Middle frontal gyrus (tissue), 1 donor: ENCODE measurements at regions not wholly inside any gene's neighbourhood (a gene's known extent, or its start where the extent isn't known, plus 50 kb on each side); places are given as distances from the start of the nearest gene placed in this dataset.
"Not testable (repeated sequence)": the region's sequence is repeated elsewhere in the genome, so short reads cannot be mapped to it uniquely, and the experiment has no call there.

Experiments
- DNase-seq: peaks from one replicate; pipeline ENCODE4 v3.0.0-alpha.2; 2015; ENCODE audit warnings: low spot score; ENCODE audit errors: extremely low spot score

DNA sequence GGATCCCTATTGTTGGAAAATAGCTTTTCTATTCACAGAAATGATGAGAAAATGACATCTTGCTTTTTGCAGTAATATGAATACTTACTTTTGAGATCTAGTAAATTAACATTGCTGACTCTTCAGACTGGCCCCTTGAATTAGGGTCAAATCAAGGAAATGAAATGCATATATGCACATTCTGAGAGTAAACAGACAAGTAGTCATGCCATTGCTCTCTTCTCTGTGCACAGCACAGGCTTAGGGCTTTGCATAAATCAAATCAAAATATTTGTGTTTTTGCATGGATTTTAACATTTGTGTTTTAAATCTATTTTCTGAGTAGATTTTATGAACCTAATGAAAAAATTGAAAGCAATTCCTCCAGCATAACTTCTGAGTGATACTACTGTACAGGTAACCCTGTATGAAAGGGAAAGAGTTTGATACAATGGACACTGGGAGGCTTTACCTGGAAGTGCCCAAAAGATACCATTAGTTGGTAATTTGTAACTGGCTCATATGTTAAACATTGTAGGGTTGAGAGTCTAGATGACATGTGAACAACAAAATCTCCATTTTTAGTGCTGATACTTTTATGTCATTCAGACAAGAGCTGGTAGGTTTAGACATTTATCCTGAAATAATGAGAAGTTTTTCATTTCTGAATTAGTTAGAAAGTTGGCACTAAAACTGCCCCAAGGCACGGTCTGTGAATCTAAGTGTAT is 280.2 kb upstream of the FBXO33 start:
- no peak for DNase-seq

DNA sequence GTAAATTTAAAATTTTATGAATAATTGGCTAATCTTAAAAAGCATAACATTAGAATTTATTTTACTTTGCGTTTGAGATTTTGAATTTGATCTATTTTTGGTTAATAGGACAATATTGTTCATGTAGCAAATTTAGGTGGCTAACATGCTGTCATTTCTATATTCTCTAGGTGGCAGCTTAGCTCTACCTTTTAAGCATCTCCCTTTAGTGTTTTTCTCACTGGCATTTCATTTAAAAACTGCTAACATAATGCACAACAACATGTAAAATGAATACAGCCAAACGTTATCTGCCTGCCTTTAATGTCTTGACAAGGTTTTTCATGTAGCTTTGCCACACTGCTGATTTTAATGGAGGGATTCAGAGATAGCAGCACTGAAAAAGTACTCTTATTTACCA is 272.4 kb upstream of the FBXO33 start:
- peak; percentile 30 for DNase-seq

DNA sequence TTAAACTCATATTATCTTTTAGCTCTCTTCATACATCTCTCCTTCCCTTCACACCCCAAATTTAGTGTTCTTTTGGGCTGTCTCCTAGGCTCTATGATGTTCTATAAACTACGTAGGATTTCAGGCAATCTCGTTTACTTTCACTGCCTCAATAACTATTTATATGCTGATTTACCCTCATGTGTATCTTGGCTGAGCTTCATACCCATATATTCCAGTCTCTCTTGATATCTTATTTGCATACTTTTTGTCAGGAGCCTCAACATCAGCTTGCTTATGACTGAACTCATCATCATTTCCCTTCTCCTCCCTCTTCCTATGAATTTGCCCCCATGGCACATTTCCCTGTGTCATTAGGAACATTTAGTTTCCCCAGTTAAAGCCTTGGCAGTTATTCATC is 262.1 kb upstream of the FBXO33 start:
- DNase-seq = no peak

DNA sequence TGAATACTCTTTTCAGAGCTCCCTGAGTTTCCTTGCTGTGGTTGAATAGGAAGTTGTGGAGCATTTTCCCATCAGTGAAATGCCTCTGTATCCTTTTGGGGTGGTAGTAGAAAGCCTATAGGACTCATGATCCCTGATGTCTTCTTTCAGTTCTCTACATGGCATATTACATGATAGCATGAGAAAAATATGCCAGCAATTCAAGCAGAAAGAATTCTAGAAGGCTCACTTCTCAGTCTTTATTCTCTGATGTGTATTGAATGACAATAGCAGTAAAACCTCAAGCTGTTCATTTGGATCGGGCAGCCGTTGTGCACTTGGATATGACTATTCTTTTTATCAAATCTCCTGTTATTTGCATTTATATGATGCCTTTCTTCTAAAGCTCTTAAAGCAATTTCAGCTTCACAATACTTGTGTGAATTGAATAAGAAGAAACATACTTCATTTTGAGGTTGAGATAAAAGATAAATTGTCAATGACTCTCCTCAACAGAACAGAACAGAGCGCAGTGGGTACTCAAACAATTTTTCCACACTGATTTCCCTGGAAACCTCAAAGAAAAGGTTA is 251.5 kb upstream of the FBXO33 start:
- DNase-seq = no peak

DNA sequence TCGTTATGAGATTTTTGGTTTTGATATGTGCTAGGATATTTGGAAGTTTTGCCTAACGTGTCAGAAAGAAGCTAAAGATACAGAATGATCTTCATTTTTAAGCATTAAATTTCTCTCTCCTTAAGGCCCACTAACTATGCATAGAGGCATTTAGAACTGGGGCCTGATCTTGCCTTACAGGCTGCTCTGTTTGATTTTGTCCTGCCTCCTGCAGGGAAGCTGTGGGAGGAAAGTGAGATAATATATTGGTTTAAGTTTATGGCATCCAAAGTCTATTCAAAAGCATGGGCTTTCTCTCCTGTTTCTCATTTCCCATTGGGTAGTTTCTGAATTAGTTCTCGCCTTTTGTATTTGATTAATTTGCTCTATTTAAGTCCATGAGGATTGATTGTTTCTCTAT is 250.3 kb upstream of the FBXO33 start:
- no peak for DNase-seq

DNA sequence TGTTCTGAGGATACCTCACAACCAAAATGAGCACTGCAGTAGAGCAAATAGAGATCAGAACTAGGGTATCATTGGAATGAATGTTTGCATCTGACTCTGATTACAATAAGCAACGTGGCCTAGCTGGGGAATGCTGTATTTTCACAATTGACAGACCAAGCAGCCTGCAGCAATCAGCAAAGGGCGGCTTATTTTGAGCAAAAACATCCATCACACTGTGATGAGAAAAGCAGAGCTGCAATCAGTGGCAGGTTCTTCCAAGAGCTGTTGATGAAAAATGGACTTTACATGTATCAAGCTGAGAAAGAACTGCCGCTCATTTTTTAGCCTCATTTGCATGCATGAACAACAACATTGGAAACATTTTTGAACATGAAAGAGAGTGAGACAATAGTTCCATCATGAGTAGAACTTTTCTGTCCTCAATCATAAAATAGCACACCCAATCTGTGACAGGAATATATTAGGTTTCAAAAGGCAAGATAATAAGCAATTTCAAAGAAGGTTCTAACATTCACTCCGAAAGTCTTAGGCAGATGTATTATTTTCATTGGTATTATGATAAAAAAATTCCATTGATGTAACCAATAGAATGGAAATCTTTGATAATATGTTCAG is 249.7 kb upstream of the FBXO33 start:
- no peak for DNase-seq

DNA sequence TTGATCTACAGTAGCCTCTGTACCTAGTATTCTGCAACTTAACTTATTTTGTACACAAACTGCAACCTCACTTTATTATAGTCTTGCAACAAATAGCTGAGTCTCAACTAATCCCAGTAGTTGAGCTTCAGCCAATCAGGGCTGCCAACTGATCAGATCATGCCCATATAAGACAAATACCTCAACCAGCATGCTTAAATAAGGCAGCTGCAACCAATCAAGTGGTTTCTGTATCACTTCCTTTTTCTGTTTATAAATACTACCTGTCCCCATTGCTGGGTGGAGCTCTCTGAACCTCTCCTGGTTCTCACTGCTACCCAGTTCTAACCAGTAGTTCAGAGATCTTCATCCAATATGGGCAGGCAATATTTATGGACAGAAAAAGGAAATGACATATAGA is 248.5 kb upstream of the FBXO33 start:
- no peak for DNase-seq

DNA sequence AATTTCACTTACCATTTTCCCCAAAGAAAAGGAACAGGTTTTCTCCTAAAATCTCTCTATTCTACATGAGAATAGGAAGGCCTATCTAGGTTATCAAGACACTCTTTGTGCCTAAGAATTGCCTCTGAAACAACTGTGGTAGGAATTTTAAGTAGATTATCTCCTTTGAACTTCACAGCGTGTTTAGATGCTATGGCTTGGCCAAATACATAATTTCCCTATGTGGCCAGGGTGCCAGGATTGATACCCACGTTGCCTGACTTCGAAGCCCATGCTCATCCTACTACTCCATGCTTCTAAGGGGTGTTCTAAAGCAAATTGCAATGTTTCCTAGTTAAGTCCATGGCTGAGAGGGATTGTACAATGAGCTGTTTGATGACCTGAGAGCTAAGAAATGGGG is 241.5 kb upstream of the FBXO33 start:
- no peak for DNase-seq

DNA sequence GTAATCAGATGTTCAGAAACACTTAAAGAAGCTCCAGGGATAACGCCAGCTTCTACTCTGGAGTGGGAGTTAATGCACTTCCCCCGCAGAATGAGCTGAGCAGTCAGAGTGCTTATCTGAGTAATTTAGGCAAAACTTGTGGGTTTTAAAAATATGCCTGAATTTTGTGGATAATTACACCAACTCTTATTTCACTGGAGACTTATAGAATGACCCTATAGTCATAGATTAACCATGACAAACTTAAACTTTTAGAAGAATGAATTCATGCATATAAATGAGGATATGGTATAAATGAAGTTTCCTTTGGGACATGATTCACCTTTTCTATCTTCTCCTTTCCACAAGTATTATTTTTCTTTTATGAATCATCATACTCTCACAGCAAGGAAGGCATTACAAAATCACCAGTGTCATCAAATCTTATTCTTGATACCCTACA is 241.1 kb upstream of the FBXO33 start:
- no peak for DNase-seq

DNA sequence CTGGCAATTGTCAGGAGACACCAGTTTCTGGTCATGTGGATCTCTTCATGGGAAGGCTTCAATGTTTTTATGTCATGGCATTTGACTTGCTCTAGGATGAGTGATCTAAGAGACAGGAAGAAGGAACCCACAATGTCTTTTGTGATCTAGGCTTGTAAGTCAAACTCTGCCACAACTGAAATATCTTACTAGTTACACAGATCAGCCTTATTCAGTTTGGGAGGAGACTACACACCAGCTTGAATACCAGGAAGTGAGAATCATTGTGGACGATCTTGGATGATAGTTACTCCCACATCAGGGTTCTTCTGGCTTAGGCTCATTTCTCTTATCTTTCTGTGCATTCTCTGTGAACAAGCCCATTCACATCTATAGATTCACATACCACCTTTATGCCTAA is 236.2 kb upstream of the FBXO33 start:
- no peak for DNase-seq

DNA sequence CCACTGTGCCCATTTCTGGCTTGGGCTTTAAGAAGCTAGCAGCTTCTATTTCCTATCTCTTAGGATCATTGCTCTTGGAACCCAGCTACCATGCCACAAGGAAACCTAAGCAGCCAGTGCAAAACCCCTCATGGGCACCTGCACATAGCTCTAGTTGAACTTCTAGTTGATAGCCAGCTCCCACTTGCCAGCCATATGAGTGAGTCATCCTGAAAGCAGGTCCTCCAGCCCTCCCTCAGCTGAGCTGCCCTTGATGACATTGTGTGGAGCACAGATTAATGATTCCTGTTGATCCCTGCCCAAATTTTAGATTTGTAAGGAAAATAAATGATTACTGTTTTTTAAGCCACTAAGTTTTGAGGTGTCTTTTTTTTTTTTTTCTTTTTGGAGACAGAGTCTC is 234.2 kb upstream of the FBXO33 start:
- no peak for DNase-seq

DNA sequence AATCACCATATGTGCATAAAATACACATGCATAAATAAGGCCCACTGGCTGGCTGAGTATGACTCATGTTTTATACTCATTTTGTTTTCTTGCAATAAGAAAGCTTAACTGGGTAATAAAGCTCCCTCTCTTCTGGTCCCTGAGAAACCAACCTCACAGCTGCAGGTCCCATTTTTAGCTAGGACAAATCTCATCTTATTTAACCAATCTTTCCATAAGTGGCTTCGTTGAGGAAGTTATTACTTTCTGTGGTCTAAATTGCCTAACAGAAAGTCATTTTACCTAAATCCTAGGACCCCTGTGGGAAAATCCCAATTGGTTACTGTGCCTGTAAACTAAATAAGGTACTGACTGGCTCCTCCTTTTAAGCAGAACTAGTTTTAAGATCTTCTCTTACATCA is 232.8 kb upstream of the FBXO33 start:
- no peak for DNase-seq

DNA sequence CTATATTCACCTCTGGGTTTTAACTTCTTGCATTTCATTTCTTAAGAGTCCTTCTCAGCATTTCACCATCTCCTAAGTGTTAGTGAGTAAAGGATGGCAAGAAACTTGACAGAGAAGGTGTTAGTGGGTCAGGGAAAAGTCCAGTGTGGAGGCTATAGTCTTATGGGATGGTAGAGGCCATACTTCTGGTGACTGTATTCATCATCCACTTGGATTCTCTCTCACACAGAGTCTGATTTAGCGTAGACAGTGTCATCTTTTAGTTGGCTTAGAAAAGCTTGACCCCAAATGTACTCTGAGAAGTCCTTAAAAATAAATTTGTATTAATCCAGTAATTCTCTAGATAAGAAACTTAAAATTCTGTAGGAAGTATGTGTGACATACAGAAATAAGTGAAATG is 232.4 kb upstream of the FBXO33 start:
- DNase-seq = no peak

DNA sequence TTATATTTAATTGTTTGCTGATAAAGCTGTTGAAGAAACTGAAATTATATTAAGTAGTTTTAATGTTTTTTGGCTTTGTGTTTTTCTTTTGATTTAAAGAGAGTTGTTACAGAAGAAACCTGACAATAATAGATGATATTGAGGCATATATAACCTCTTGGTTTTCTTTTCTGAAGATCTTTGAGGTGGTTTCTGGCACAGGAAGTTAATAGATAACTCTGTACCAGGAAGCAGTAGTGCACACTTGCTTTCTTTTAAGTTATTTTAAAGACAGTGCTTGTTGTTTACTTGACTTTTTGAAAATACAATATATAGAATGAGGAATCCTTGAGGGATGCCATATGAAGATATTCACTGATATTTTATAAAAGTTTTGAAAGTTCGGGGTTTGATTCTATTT is 209.0 kb upstream of the FBXO33 start:
- no peak for DNase-seq

DNA sequence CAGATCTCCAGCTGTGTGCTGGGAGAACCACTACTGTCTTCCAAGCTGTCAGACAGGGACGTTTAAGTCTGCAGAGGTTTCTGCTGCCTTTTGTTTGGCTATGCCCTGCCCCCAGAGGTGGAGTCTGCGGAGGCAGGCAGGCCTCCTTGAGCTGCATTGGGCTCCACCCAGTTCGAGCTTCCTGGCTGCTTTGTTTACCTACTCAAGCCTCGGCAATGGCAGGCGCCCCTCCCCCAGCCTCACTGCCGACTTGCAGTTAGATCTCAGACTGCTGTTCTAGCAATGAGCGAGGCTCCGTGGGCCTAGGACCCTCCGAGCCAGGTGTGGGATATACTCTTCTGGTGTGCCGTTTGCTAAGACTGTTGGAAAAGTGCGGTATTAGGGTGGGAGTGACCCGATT is 206.8 kb upstream of the FBXO33 start:
- DNase-seq = not testable (repeated sequence)

DNA sequence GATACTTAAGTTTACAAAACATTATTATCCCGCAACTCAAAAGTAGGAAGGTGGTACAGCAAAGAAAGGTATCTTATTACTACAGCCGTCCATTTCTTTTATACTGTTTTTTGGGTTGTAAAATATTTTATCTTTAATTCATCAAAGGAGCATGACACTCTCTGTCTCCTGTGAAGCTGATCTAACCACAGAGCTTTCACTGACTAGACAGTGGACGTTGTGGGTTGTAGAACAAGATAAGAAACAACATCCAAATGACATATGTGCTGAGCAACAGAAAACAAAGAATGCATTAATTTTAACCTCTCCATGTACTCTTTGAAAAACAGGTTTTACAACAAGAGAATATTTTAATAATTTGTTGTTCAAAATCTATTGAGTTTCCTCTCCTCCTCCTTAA is 195.9 kb upstream of the FBXO33 start:
- no peak for DNase-seq

DNA sequence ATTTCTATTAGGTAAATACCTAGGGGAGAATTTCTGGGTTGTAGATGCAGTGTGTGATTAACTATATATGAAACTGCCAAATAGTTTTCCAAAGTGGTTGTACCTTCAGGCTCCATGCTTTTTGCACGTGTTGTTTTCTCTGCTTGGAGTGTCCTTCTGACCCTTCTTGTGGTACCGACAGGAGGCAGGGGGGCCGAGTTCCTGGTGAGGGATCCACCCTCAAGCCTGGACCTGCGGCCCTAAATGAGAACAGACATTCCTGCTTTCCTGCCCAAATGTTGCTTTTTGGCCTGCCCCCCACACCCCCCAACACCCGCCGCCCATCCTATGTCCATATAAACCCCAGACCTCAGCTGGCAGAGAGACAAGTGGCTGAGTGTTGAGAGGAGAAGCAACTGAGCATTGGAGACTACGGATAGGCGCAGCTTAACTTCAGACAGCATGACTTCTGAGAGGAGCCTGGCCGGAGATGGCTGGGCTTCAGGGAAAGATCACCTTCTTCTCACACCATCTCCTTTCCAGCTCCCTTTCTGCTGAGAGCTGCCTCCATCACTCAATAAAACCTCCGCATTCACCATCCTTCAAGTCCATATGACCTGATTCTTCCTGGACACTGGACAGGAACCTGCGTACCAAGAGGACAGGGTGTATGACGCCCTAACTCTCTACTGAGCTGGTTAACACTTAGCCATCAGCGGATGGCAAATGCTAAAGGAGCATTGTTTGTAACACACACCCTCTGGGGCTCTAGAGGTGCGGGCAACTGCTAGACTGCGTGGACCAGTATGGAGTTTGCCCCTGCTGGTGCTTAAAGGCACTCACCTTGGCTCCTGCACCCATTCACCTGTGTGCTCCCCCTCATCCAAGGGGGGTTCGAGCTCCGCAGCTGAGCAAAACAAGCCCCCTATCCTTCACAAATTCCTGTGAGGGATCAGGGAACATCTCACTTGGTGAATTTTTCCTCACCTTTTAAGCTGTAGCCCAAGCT is 194.7 kb upstream of the FBXO33 start:
- no peak for DNase-seq

DNA sequence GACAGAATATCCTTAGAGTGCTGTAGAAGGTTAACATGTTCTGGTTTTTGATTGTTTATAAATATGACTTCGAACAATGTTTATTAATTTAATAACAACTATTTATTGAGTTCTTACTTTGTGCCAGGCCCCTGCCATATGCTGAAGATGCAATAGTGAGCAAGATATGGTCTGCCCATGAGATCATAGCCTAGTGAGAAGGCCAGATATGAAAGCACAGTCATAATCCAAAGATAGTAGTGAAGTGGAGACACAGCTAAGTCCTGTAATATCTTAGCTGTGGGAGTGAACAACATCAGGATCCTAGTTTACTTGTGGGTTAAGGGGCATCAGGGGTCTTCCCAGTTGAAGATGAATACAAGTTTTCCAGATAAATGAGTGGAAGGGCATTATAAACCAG is 189.4 kb upstream of the FBXO33 start:
- no peak for DNase-seq

DNA sequence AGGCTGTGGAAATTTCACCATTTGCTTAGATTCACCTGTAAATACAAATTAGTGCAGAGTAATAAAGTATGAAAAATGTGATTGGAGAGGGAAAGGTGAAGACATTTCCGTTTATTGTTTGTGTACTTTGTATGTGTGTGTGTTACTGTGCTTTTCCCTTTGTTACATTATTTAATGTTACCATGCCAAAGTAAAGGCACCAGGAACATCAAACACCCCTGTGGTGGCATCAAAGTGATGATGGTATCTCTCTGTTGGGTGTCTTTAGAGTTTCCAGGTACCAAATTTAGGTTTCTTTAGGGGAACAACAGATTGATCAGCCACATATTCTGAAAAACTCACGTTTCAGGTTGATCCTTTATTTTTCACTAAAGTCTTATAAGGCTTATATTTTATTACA is 189.0 kb upstream of the FBXO33 start:
- no peak for DNase-seq

DNA sequence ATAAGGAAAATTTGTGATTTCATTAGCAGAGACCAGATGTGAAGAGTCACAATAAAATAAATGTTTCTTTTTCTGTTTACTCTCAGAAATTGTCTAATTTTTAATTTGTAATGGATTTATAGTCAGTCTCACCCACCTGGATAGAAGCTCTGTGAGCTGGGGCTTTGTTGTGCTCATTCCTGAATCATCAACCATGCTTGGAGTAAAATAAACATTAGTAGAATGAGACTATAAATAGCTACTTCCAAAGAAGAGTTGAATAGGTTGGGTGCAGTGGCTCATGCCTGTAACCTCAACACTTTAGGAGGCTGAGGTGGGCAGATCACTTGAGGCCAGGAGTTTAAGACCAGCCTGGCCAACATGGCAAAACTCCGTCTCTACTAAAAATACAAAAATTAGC is 185.3 kb upstream of the FBXO33 start:
- DNase-seq = no peak

DNA sequence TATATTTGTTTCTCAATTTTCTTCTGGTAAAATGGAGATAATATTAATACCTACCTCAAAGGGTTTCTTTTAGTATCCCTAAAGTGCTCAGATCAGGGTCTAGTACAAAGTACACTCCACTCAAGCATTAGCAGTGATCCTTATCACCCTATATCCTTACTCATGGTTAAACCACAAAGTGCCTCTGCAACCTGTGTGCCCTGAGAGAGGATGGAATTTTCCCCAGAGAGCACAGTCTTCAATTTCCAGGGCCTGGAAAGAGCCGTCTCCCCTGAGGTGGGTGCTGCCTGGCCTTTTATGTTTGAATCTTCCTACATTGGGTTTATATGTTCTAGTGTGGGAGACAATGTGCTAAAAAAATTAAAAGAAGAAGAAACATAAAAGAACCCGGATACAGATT is 183.1 kb upstream of the FBXO33 start:
- no peak for DNase-seq
